Loucy (cell line): ENCODE measurements at regions not wholly inside any gene's neighbourhood (a gene's known extent, or its start where the extent isn't known, plus 50 kb on each side); places are given as distances from the start of the nearest gene placed in this dataset.

Experiments used
- H2AFZ ChIP-seq: fragments of 200-600 bp; sonication (generic); 2 replicates; pipeline ENCODE4 v1.6.0; 2016; ENCODE audit warnings: antibody characterized with exemption, mild to moderate bottlenecking, low read length, moderate library complexity
- H3F3A ChIP-seq: fragments of 200-600 bp; 2 replicates; pipeline ENCODE4 v1.6.0; 2016; ENCODE audit warnings: antibody characterized with exemption, low read depth, mild to moderate bottlenecking
- H3K27me3 ChIP-seq: fragments of 200-600 bp; sonication (generic); 2 replicates; pipeline ENCODE4 v1.6.1; 2014; ENCODE audit warnings: low read length, mild to moderate bottlenecking; ENCODE audit not compliant: insufficient read depth, poor library complexity, severe bottlenecking
- H3K36me3 ChIP-seq: fragments of 200-600 bp; sonication (generic); 2 replicates; pipeline ENCODE4 v1.6.1; 2016; ENCODE audit warnings: low read length; ENCODE audit not compliant: insufficient read depth
- H3K4me1 ChIP-seq: fragments of 200-600 bp; sonication (generic); 2 replicates; pipeline ENCODE4 v1.5.1; 2014; ENCODE audit warnings: low read length, mild to moderate bottlenecking; ENCODE audit not compliant: insufficient read depth, poor library complexity, severe bottlenecking
- H3K4me2 ChIP-seq: fragments of 200-600 bp; sonication (generic); 2 replicates; pipeline ENCODE4 v1.6.0; 2014; ENCODE audit warnings: antibody characterized with exemption, low read length, low read depth, mild to moderate bottlenecking; ENCODE audit not compliant: poor library complexity, severe bottlenecking
- H3K4me3 ChIP-seq: fragments of 200-600 bp; sonication (generic); 2 replicates; pipeline ENCODE4 v1.5.1; 2014; ENCODE audit warnings: low read length, mild to moderate bottlenecking, mixed read lengths; ENCODE audit not compliant: poor library complexity, severe bottlenecking
- H3K79me2 ChIP-seq: fragments of 200-600 bp; sonication (generic); 2 replicates; pipeline ENCODE4 v1.6.1; 2014; ENCODE audit warnings: low read length; ENCODE audit not compliant: insufficient read depth
- H3K9ac ChIP-seq: fragments of 200-600 bp; sonication (generic); 2 replicates; pipeline ENCODE4 v1.6.0; 2014; ENCODE audit warnings: mild to moderate bottlenecking, low read depth, low read length, moderate library complexity; ENCODE audit not compliant: poor library complexity, severe bottlenecking
- H3K9me2 ChIP-seq: fragments of 200-600 bp; sonication (generic); replicated peaks from 2 replicates; pipeline ENCODE4 v1.6.1; 2016; ENCODE audit warnings: low read depth, low read length, mixed read lengths
- H3K9me3 ChIP-seq: fragments of 200-600 bp; sonication (generic); 2 replicates; pipeline ENCODE4 v1.6.1; 2014; ENCODE audit warnings: mild to moderate bottlenecking, antibody characterized with exemption, low read length, low read depth; ENCODE audit not compliant: insufficient read depth
- H4K20me1 ChIP-seq: fragments of 200-600 bp; sonication (generic); 2 replicates; pipeline ENCODE4 v1.6.0; 2014; ENCODE audit warnings: antibody characterized with exemption, low read length, mild to moderate bottlenecking; ENCODE audit not compliant: insufficient read depth, poor library complexity, severe bottlenecking
- CTCF ChIP-seq: fragments of 200-600 bp; sonication (generic); conservative IDR thresholded peaks from 2 replicates; pipeline ENCODE4 v1.5.1; 2014; ENCODE audit warnings: mild to moderate bottlenecking, antibody characterized with exemption, low read length
- EZH2phosphoT487 ChIP-seq: fragments of 200-600 bp; IDR thresholded peaks from 2 replicates; pipeline ENCODE4 v1.6.1; 2018; ENCODE audit warnings: antibody characterized with exemption, mild to moderate bottlenecking, moderate library complexity, borderline replicate concordance

- TF ChIP-seq EZH2phosphoT487: no peak
- no peak for TF ChIP-seq CTCF
- no peak overlapping the region for H2AFZ ChIP-seq
Observed at GRCh38 chr3:14333621-14334020, 68.8 kb upstream of the SLC6A6 start.

GRCh38 chr3:14334136-14334535 lies 68.3 kb upstream of the SLC6A6 start:
- H3K36me3 ChIP-seq: no peaks in the 10 kb centered on the region
- TF ChIP-seq EZH2phosphoT487: no peak
- no peak for TF ChIP-seq CTCF
- no peak overlapping the region for H3K4me3 ChIP-seq
- no peak overlapping the region for H3K4me2 ChIP-seq
- H3K9ac ChIP-seq: no peak overlapping the region
- no peaks in the 10 kb centered on the region for H3K79me2 ChIP-seq
- H3F3A ChIP-seq: no peaks in the 10 kb centered on the region
- H3K9me3 ChIP-seq: no peaks in the 10 kb centered on the region
- no peaks in the 10 kb centered on the region for H4K20me1 ChIP-seq
- H3K4me1 ChIP-seq: no peaks in the 10 kb centered on the region
- no peaks in the 10 kb centered on the region for H3K27me3 ChIP-seq
- no peak overlapping the region for H2AFZ ChIP-seq
- H3K9me2 ChIP-seq: no peaks in the 10 kb centered on the region

More at GRCh38 chr3:14333621-14334020, 68.8 kb upstream of the SLC6A6 start:
- Histone ChIP-seq H3K9me3 (no peaks in the 10 kb centered on the region), H3K79me2 (no peaks in the 10 kb centered on the region), H3K9ac (no peak overlapping the region), H4K20me1 (no peaks in the 10 kb centered on the region), H3K4me2 (no peak overlapping the region), H3K4me1 (no peaks in the 10 kb centered on the region), H3F3A (no peaks in the 10 kb centered on the region), H3K27me3 (no peaks in the 10 kb centered on the region), H3K4me3 (no peak overlapping the region), H3K36me3 (no peaks in the 10 kb centered on the region), H3K9me2 (no peaks in the 10 kb centered on the region)

- no peak for TF ChIP-seq CTCF
- Histone ChIP-seq H2AFZ (no peak overlapping the region), H3K9me2 (no peaks in the 10 kb centered on the region), H3K4me2 (no peak overlapping the region), H3K9ac (no peak overlapping the region), H3F3A (no peaks in the 10 kb centered on the region), H3K27me3 (no peaks in the 10 kb centered on the region), H3K4me3 (no peak overlapping the region), H3K4me1 (no peaks in the 10 kb centered on the region), H4K20me1 (no peaks in the 10 kb centered on the region), H3K36me3 (no peaks in the 10 kb centered on the region), H3K9me3 (no peaks in the 10 kb centered on the region), H3K79me2 (no peaks in the 10 kb centered on the region)
Observed at GRCh38 chr3:14334936-14335335, 67.5 kb upstream of the SLC6A6 start.
